HG03575 (cell line): ENCODE measurements at regions not wholly inside any gene's neighbourhood (a gene's known extent, or its start where the extent isn't known, plus 50 kb on each side); places are given as distances from the start of the nearest gene placed in this dataset.

Experiments
- ATAC-seq: cut with Tn5 transposase; IDR thresholded peaks from one replicate; pipeline ENCODE4 v1.9.1; 2021; ENCODE audit not compliant: unreplicated experiment, insufficient number of reproducible peaks, low FRiP score; ENCODE audit errors: extremely low read depth

DNA sequence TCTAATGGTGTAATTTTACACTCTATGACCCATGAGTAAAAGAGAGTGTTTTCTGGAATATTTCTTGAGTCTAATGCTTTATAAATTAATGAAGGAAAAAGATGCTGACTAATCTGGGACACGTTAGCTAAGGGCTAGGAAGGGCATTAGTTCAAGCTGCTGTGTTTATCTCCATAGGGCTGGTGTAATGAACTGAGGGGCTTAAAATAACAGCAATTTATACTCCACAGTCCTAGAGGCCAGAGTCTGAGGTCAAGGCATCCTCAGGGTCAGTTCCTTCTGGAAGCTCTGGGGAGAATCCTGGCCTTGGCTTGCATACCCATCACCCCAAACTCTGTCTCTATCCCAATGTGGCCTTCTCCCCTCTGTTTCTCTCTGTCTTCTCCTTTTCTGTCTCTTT is 105.2 kb upstream of the PFKP start:
- ATAC-seq, result no peak

DNA sequence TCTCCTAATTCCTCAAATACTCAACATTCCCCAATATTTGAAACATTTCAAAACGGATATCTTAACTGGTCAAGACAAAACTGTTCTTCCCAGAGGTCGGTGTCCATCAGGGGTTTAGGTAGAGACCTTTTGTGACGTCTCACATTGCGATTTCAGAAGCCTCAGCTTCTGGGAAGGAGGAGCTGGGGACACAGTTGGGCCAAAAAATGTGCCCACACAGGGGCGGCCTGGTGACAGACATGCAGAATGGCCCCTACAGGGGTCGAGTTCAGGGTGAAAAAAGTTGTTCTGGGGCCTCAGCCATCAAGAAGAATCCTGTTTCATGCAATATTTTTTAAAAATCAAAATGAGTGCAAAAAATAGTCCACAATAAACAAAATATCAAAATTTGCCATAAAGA is 108.7 kb upstream of the PFKP start:
- no peak for ATAC-seq

DNA sequence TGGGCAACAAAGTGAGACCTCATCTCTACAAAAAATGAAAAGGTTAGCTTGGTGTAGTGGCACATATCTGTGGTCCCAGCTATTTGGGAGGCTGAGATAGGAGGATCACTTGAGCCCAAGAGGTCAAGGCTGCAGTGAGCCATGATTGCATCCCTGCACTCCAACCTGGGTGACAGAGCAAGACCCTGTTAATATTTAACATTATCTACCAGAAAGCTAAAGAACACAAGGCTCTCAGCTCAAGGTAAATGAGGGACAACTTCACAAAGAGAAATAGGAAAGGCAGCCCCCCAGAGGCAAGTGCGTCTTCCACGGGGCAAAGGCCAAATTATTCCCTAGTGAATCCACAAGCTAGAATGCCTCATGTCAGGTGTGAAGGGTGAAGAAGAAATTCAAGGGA is 109.6 kb upstream of the PFKP start:
- ATAC-seq, result no peak

DNA sequence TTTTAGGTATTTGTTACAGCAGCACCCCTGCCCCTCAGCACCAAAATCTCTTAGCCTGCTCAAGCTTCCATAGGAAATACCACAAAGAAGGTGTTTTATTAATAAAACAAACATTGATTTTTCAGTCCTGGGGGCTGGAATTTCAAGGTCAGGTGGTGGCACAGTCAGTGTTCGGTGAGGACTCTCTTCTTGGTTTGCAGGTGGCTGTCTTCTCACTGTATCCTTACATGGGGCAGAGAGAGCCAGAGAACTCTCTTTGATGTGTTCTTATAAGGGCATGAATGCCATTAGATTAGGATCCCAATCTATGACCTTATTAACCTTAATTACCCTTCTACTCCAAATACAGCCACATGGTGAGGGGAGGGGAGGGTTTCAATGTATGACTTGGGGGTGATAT is 112.3 kb upstream of the PFKP start:
- no peak for ATAC-seq

DNA sequence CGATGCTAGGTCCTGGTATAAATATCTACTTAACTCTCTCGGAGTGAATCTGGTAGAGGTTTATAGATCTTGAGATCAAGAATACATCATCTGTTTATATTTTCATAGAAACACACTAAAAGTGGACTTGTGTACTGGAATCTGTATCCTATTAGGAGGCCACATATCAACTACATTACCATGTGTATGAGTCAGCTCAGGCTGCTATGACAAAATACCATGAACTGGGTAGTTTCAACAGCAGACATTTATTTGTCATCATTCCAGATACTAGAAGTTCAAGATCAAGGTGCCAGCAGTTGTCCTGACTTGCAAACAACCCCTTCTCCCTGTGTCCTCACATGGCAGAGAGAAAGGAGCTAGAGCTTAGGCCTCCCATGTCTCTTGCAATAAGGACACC is 113.9 kb upstream of the PFKP start:
- ATAC-seq, result no peak

DNA sequence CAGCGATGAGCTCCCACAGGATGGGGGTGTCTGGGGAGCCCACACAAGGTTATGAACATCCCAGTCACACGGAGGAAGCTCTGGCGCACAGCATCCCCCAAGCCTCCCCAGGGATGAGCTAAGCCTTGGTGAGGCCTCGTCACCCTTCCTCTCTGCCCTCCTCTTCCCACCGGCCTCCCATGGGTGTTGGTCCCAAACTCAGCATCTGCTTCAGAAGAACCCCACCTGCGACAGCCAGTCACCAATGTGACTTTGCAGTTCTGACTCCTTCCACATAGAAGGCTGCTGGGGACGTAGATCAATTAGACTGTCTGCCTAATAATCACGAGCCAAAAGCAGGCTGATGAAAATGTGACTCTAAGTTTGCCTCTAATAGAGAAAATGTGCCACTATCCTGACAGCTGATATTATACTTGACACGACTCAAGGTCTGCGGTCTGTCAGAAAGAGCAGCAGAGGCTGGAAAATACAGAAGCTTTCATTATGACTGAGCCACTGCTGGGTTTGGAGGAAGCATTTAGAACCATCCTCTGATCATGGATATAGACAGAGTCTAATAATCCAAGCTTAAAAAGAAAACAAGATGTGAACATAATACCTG is 116.0 kb upstream of the PFKP start:
- no peak for ATAC-seq

DNA sequence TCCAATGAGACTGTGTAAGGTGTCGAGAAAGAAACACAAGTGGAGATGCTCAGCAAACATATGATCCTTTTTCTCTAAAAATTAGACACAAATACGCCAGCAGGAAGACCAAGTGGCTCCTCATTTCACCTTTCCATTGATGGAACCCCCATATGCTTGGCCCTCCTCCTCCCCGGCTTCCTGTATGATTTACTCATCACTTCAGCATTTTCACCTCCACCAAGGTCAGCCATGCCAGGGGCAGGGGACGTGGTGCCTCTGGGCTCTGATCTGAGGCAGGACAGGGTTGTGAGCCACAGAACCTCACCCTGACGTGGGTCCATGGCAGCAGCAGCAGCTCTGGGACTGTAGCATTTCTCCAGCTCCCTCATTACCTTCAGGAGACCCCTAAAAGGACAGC is 116.8 kb upstream of the PFKP start:
- no peak for ATAC-seq

DNA sequence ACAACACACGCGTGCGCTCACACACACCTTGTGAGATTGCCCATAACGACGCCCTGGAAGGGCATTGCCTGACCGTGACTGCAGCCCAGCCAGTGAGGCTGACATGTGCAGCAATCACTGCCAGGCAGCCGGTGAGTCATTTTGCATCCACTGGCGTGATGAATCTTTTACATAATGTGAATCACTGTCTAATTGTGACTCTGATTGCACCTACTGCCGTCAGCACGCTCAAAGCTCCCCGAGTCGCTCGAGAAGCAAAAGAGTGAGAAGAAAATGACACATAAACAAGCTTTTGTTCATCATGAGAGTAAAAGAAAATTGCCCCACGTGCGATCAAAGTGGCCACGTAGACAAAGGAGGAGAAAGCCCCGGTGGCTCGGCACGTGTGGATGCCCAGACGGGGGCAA is 117.4 kb upstream of the PFKP start:
- ATAC-seq, result peak; percentile 35

DNA sequence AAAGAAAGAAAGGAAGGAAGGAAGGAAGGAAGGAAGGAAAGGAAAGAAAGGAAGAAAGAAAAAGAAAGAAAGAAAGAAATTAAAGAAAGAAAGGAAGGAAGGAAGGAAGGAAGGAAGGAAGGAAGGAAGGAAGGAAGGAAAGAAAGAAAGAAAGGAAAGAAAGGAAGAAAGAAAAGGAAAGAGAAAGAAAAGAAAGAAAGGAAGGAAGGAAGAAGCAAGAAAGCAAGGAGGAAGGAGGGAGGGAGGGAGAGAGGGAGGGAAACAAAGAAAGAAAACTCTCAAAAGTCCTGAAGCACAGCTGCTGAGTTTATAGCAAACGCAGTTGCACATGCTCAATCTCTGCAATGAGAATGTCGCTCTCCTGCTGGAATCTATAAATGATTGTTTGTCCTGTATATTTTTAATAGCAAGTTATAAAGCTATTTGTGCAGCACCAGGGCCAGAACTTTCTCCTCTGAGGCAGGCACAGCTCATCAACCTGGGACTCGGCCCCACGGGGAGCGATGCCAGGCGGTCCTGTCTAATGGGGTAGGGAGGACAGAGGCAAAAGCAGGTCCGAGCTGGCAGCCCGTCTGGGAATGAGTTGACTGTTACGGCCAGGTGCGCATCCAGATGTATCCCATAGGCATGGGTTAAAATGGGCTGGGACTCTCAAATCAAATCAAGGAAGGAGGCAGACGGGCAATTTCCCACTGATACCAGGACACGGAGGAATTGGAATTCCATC is 118.0 kb upstream of the PFKP start:
- no peak for ATAC-seq

DNA sequence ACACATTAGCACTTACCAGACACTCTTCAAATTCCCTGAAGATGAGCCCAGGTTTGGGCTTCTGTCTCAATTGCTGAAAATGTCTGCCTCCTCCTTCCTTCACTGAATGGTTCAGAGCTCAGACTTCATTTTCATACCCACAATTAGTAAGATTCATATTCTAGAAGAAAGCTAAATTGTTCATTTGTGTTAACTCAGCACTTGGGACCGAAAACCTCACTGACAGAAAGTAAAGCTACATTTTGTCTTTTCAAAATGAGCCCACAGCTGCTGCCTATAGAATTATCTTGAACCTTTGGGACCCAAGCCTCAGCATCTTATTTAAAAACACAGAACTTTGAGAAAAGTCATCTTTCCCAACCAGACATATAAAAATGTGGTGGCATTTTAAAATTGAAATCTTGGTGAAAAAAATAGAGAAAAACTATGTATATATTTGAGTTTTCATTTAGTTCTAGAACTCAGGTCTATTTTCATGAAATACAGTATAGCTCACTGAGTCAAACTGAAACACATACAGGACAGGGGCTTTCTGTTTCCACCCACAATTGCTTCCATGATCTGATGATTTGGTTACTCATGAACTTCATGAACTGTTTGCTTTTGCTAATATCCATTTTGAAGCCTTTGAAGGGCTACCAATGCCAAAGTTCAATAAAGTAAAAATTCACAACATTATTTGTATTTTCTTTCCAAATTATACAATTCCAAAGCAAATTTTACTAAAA is 119.1 kb upstream of the PFKP start:
- ATAC-seq, result peak; percentile 73

DNA sequence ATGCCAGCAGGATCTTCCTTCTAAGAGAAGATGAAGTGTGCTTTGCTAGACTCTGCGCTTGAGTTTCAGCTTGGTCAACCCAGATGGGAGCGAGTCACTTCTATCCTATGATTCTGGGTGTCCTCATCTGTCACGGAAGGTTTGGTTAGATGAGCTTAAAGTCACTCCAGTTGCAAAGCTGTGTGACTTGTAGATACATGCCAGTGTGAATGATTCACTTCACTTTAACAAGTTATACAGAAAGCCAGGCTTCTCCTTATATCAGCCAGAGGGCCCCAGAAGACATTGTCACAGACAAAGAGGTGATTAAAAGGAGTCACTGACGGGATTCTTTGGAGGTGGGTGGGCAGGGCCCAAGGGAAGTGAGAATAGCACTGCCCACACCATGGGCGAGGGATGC is 122.6 kb upstream of the PFKP start:
- no peak for ATAC-seq

DNA sequence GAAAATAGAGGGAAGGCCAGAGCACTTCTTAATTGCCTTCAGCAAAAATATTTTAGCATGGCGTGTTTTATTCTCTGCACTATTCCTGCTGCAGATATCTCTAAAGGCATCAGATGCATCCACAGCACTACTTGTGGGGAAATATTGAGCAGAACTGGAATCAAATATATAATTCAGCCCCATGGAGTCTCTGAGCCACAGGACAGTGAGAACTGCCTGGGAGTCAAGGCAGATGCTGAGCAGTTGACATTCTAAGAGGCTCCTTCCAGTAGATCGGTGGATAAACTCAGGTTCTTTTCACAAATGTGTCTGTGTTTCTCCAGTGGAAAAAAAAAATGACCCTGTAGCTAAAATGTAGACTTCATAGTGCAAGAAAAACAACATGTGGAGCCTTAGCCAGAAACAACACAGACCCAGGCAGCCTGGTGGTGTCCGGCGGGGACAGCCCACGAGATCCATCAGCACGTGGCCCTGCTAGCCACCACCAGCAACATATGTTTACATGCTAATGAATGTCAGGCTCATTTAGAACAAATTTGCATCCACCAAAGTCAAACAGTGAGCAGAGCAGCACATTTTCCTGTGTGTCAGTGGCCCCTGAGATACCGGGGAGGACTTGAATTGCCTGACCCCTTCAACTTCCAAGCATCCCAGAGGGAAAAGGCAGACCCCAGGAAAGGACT is 123.3 kb upstream of the PFKP start:
- ATAC-seq, result no peak

DNA sequence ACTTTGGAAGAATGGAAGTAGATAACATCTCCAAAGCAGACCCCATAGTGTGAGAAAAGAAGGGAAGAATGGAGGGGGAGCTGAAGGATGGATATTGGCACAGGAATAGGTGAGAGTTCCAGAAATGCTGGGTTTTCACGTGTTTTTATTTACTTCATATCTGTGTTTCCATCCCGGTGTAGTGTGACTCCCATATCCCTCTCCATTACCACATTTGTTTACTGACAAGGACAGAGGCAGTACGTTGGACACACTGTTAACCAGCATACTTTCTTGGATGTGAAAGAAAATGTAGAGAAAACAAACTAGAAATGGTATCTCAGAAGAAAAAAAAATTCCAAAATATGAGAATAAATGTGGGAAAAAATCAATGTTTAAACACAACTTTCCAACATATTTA is 124.4 kb upstream of the PFKP start:
- ATAC-seq, result no peak

DNA sequence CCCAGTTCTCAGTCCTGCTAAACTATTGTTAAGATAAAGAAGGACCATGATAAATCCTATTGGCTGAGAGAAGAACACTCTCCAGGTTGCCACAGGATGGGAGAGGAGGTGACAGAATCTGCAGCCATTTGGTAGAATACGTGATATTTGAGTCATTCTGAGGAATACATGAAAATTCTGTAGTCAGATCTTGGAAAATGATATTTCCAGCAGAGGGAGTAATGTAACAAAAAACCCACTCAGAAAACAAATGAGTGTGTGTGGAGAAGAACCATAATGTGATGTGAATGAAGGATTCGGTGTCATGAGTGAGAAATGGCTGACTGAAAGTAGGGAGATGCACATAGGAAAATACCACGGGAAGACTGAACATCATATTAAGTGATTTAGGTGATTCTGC is 128.5 kb upstream of the PFKP start:
- ATAC-seq, result no peak

DNA sequence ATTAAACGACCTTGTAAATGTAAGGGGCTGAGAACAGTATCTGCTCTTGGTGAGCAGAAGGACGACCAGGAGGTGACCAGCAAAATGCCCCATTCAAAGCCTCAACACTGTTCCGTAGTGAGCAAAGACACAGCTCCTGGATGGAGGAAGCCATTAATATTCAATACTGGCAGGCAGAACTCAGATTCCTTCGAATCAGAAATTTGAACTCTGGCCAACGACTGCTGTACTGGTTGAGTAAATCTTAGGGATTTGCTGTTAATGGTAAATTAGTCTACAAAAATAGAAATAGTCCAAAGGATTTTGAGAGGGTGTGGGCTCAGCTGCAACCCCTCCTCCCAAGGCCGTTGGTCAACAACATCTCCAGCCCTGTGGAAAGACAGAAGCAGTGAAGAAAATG is 130.5 kb upstream of the PFKP start:
- ATAC-seq, result no peak

DNA sequence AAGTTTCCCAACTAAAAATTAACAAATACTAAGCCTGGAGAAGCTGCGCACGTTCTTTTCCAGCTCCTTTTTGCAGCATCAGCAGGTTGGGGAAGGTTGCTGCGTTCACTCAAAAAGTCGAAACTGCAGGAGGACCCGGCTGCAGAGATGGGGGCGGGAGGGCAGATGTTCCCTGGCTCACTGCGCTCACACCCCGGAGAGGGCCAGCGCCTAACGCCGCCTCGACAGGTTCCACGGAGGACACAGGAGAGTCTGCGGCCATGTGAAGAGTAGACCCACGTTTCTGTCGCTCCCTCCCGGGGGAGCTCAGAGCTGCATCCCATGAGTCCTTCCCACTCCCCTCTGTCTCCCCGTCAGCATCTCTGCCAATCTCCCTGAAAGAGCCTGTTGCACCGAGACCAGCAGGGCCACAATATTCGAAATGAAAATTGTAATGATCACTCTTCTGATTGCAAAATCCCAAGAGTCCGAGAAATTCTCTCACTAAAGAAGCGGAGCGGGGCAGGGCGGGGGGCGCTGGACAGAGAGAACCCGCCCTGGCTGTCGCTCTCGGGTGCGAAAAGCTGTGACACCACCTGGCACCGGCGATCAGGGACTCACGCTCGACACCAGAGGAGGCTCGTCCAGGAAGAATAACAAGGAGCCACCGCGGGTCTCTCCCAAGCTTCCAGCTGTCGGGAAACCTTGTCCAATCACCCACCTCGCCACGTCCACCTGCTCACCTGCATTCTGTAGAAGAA is 131.5 kb upstream of the PFKP start:
- ATAC-seq, result no peak

DNA sequence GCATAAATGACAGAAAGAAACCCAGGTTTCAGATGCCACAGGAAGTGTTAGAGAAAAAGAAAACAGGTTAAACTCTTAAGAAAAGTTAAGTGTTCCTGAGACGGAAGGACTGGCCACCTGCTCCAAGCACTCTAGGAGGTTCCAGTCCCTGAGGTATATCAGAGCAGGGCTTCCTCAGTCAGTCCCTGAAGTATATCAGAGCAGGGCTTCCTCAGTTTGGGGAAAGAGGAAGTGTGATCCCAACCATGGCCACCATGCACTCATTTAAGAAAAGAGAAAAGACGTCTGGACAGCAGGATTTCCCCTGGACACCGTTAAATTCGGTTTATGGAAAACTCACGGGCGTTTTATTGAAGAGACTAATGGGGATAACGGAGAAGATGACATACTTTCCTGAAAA is 133.4 kb upstream of the PFKP start:
- no peak for ATAC-seq

DNA sequence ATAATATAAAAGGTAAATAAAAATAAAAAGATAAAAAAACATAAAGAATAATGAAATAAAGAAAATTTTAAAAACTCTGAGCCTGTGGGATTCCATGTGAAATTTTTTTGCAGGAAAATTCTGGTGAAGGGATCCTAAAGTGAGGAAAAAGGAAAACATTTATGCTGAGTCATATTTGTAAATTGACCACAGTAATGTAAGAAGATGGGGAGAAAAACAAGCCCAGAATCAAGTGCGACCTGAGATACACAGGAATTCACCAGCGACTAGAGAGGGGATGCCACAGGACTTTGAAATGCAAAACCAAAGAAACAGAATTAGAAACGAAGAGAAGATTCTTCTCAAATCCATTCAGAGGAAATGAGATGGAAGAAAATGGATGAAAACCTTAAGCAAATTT is 133.8 kb upstream of the PFKP start:
- ATAC-seq, result no peak

DNA sequence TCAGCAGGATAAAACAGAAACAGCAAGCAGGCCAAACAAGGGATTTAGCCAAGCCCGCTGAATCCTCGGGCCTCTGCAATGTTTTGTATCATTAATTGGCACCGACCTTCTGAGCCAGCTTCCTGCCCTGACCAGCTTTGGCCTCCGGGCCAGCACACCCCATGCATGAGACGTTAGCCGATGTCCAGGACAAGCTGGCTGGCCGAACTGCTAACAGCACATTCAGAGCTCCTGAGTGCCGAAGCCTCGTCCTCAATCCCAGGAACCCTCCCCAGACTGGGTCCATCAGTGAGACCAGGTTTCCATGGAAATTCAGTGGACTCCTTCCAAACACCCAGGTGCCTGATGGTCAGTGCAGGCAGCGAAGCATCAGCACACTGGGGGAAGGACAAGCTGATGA is 134.3 kb upstream of the PFKP start:
- no peak for ATAC-seq
